ENCODE measurements at regions not wholly inside any gene's neighbourhood (a gene's known extent, or its start where the extent isn't known, plus 50 kb on each side); places are given as distances from the start of the nearest gene placed in this dataset.

- Histone ChIP-seq H3K4me3 (ENCODE audit: low read depth, low read length) (no peak overlapping the region), H3K36me3 (ENCODE audit: control insufficient read depth, insufficient read depth, low read length) (no peaks in the 10 kb centered on the region), H3K9me3 (no peaks in the 10 kb centered on the region), H3K27me3 (replicated peaks; ENCODE audit: control insufficient read depth, insufficient read depth, low read length) (no peaks in the 10 kb centered on the region), H3K4me1 (no peaks in the 10 kb centered on the region)
- Mint-ChIP-seq H3K4me1 (ENCODE audit: low read depth, unreplicated experiment) (no peaks in the 10 kb centered on the region), H3K4me3 (ENCODE audit: unreplicated experiment) (no peak overlapping the region), H3K27ac (ENCODE audit: unreplicated experiment) (no peak overlapping the region), H3K27me3 (ENCODE audit: insufficient read depth, unreplicated experiment) (no peaks in the 10 kb centered on the region), H3K36me3 (ENCODE audit: insufficient read depth, unreplicated experiment) (no peaks in the 10 kb centered on the region), H3K9me3 (ENCODE audit: unreplicated experiment) (peaks cover 4% of the 10 kb centered on the region)
- no TSS peak for BruUV-seq (replicated peaks)
- intact Hi-C loops (cut with micrococcal nuclease; ENCODE audit: unreplicated experiment): no loop called here
- TF ChIP-seq CTCF (IDR thresholded peaks at IDR 0.05; ENCODE audit: insufficient read depth in 1 of 2, low read depth in 1 of 2, low read length in 1 of 2, severe bottlenecking in 1 of 2, unreplicated experiment in 1 of 2): no peak
- DNase-seq: no peak
- CTCF ChIA-PET: interaction anchor here (0.6 kb wide), 1 partner anchor 1174 kb away, joined by 5 read pairs; no protein-coding TSS in a partner anchor
- POLR2A ChIA-PET: no interaction called here
Measured at GRCh38 chr1:30038134-30039025, 685.0 kb downstream of the MATN1 start.

GRCh38 chr1:30037251-30038118 is 685.9 kb downstream of the MATN1 start:
- H3K4me3 ChIP-seq (ENCODE audit: low read depth, low read length): no peak overlapping the region
- Mint-ChIP-seq H3K4me3 (ENCODE audit: unreplicated experiment) (no peak overlapping the region), H3K9me3 (ENCODE audit: unreplicated experiment) (peaks cover 13% of the 10 kb centered on the region), H3K27me3 (ENCODE audit: insufficient read depth, unreplicated experiment) (no peaks in the 10 kb centered on the region), H3K4me1 (ENCODE audit: low read depth, unreplicated experiment) (no peaks in the 10 kb centered on the region), H3K36me3 (ENCODE audit: insufficient read depth, unreplicated experiment) (no peaks in the 10 kb centered on the region), H3K27ac (ENCODE audit: unreplicated experiment) (no peak overlapping the region)
- intact Hi-C loops (cut with micrococcal nuclease; ENCODE audit: unreplicated experiment): no loop called here
- ChIA-PET POLR2A (no interaction called here), CTCF (interaction anchor here (0.6 kb wide), 1 partner anchor 1175 kb away, joined by 5 read pairs; no protein-coding TSS in a partner anchor)
- no TSS peak for BruUV-seq (replicated peaks)
- H3K36me3 ChIP-seq (ENCODE audit: control insufficient read depth, insufficient read depth, low read length): no peaks in the 10 kb centered on the region
- H3K27me3 ChIP-seq (replicated peaks; ENCODE audit: control insufficient read depth, insufficient read depth, low read length): no peaks in the 10 kb centered on the region
- no peak for DNase-seq
- no peak for TF ChIP-seq CTCF (IDR thresholded peaks at IDR 0.05; ENCODE audit: insufficient read depth in 1 of 2, low read depth in 1 of 2, low read length in 1 of 2, severe bottlenecking in 1 of 2, unreplicated experiment in 1 of 2)
- no peaks in the 10 kb centered on the region for H3K4me1 ChIP-seq
- no peaks in the 10 kb centered on the region for H3K9me3 ChIP-seq

GRCh38 chr1:30036666-30037065 is 686.7 kb downstream of the MATN1 start:
- Mint-ChIP-seq H3K27me3 (ENCODE audit: insufficient read depth, unreplicated experiment) (no peaks in the 10 kb centered on the region), H3K9me3 (ENCODE audit: unreplicated experiment) (peaks cover 15% of the 10 kb centered on the region), H3K4me1 (ENCODE audit: low read depth, unreplicated experiment) (no peaks in the 10 kb centered on the region), H3K36me3 (ENCODE audit: insufficient read depth, unreplicated experiment) (no peaks in the 10 kb centered on the region), H3K27ac (ENCODE audit: unreplicated experiment) (no peak overlapping the region), H3K4me3 (ENCODE audit: unreplicated experiment) (no peak overlapping the region)
- Histone ChIP-seq H3K27me3 (replicated peaks; ENCODE audit: control insufficient read depth, insufficient read depth, low read length) (no peaks in the 10 kb centered on the region), H3K9me3 (no peaks in the 10 kb centered on the region), H3K4me3 (ENCODE audit: low read depth, low read length) (no peak overlapping the region), H3K4me1 (no peaks in the 10 kb centered on the region), H3K36me3 (ENCODE audit: control insufficient read depth, insufficient read depth, low read length) (no peaks in the 10 kb centered on the region)
- ChIA-PET CTCF (no interaction called here), POLR2A (no interaction called here)
- TF ChIP-seq CTCF (IDR thresholded peaks at IDR 0.05; ENCODE audit: insufficient read depth in 1 of 2, low read depth in 1 of 2, low read length in 1 of 2, severe bottlenecking in 1 of 2, unreplicated experiment in 1 of 2): no peak
- BruUV-seq (replicated peaks): no TSS peak
- intact Hi-C loops (cut with micrococcal nuclease; ENCODE audit: unreplicated experiment): no loop called here
- no peak for DNase-seq
